Spleen (tissue), 7 donors: ENCODE measurements at regions not wholly inside any gene's neighbourhood (a gene's known extent, or its start where the extent isn't known, plus 50 kb on each side); places are given as distances from the start of the nearest gene placed in this dataset.

Experiments
- POLR2A ChIP-seq, 3 donors: fragments of 450-650 bp; IDR thresholded peaks; one replicate each; pipeline ENCODE4 v1.5.1; 2017; ENCODE audit warnings: antibody characterized with exemption in 3 of 3, mild to moderate bottlenecking in 1 of 3
- POLR2AphosphoS5 ChIP-seq, 3 donors: sonication (generic); formaldehyde crosslinking; IDR thresholded peaks; one replicate each; pipeline ENCODE4 v1.5.1; 2017; ENCODE audit warnings: antibody characterized with exemption in 3 of 3
- TF ChIP-seq, protein P1 (sequence below), 11 experiments: fragments of 200-600 bp in 7 of 11; fragments of 450-650 bp in 4 of 11; sonication (generic) in 4 of 11; IDR thresholded peaks in 8 of 11; conservative IDR thresholded peaks in 3 of 11; 1 replicate in 7 of 11; 2 replicates in 4 of 11; pipeline versions ENCODE4 v1.4.0 to v1.8.0; 2016 to 2021; ENCODE audit warnings: antibody characterized with exemption in 11 of 11, inconsistent platforms in 4 of 11, mild to moderate bottlenecking in 1 of 11
- donor health status: DM: no; HTN: no; CAD: no; lungs with moderate emphysema.
- donor health status: DM: no; HTN: no; CAD: no.
- donor health status: DM: no; HTN: no; CAD: no.

DNA sequence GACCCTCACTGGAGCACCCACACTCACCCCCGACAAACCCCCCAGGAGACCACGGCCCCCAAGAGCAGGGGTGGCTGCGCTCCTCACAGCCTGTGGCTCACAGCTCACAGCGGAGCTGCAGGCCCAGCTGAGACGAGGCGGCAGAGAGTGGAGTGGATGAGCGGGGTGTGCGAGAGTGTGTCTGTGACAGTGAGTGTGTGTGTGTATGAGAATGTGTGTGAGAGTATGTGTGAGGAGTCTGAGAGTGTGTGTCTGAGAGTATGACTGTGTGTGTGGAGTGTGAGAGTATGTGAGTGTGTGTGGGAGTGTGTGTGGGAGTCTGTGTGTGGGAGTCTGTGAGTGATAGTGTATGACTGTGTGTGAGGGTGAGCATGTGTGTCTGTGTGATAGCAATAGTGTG is 55.3 kb upstream of the ID2 start:
- TF ChIP-seq POLR2A (IDR thresholded peaks at IDR 0.05), result no peak
- TF ChIP-seq, protein P1, sequence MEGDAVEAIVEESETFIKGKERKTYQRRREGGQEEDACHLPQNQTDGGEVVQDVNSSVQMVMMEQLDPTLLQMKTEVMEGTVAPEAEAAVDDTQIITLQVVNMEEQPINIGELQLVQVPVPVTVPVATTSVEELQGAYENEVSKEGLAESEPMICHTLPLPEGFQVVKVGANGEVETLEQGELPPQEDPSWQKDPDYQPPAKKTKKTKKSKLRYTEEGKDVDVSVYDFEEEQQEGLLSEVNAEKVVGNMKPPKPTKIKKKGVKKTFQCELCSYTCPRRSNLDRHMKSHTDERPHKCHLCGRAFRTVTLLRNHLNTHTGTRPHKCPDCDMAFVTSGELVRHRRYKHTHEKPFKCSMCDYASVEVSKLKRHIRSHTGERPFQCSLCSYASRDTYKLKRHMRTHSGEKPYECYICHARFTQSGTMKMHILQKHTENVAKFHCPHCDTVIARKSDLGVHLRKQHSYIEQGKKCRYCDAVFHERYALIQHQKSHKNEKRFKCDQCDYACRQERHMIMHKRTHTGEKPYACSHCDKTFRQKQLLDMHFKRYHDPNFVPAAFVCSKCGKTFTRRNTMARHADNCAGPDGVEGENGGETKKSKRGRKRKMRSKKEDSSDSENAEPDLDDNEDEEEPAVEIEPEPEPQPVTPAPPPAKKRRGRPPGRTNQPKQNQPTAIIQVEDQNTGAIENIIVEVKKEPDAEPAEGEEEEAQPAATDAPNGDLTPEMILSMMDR (IDR thresholded peaks at IDR 0.05 in 8 of 11, conservative IDR thresholded peaks at IDR 0.05 in 3 of 11), result no peak
- no peak for TF ChIP-seq POLR2AphosphoS5 (IDR thresholded peaks at IDR 0.05)
